PC-3 (cell line): ENCODE measurements at regions not wholly inside any gene's neighbourhood (a gene's known extent, or its start where the extent isn't known, plus 50 kb on each side); places are given as distances from the start of the nearest gene placed in this dataset.
"Not testable (repeated sequence)": the region's sequence is repeated elsewhere in the genome, so short reads cannot be mapped to it uniquely, and the experiment has no call there.

ENCODE experiments used
- ATAC-seq: fragments of 200-7000 bp; cut with Tn5 transposase; 2 replicates; pipeline ENCODE4 v1.9.1; 2020; ENCODE audit warnings: mild to moderate bottlenecking, moderate library complexity
- BruUV-seq: library from RNA; stranded (reverse); fragments of 400-500 nt; replicated peaks from 2 replicates; lab custom pipeline; 2021; lab: Mats Ljungman, UMichigan
- CTCF ChIA-PET: fragments of 300-600 bp; sonication (Branson Sonifier 250); formaldehyde crosslinking; loops from one replicate; lab custom pipeline; 2022; ENCODE audit warnings: antibody characterized with exemption; lab: Charles Lee
- POLR2A ChIA-PET: fragments of 300-600 bp; sonication (Branson Sonifier 250); formaldehyde crosslinking; loops from one replicate; lab custom pipeline; 2022; ENCODE audit warnings: antibody characterized with exemption; ENCODE audit not compliant: unreplicated experiment; lab: Charles Lee
- DNase-seq: peaks from one replicate; pipeline ENCODE4 v3.0.0-alpha.2; 2015
- H2AFZ ChIP-seq: fragments of 300-600 bp; sonication (generic); 2 replicates; pipeline ENCODE4 v1.6.0; 2016; ENCODE audit warnings: antibody characterized with exemption, low read length
- H3F3A ChIP-seq: fragments of 300-600 bp; sonication (generic); one replicate; pipeline ENCODE4 v1.6.0; 2017; ENCODE audit warnings: antibody characterized with exemption, low read length, control low read depth, mild to moderate bottlenecking; ENCODE audit not compliant: unreplicated experiment
- H3K27ac ChIP-seq: fragments of 300-600 bp; sonication (generic); 2 replicates; pipeline ENCODE4 v1.5.1; 2016; ENCODE audit warnings: mild to moderate bottlenecking, low read length
- H3K27me3 ChIP-seq: fragments of 300-600 bp; sonication (generic); 2 replicates; pipeline ENCODE4 v1.6.1; 2016; ENCODE audit warnings: low read length, mixed read lengths
- H3K36me3 ChIP-seq: fragments of 300-600 bp; sonication (generic); 2 replicates; pipeline ENCODE4 v1.6.1; 2016; ENCODE audit warnings: low read depth, mixed run types, low read length, mixed read lengths
- H3K4me1 ChIP-seq: fragments of 300-600 bp; sonication (generic); 2 replicates; pipeline ENCODE4 v1.5.1; 2016; ENCODE audit warnings: low read length; ENCODE audit not compliant: insufficient read depth
- H3K4me2 ChIP-seq: fragments of 300-600 bp; sonication (generic); 2 replicates; pipeline ENCODE4 v1.6.0; 2016; ENCODE audit warnings: low read length
- H3K4me3 ChIP-seq: fragments of 300-600 bp; sonication (generic); 2 replicates; pipeline ENCODE4 v1.5.1; 2016; ENCODE audit warnings: mild to moderate bottlenecking, low read length, mixed read lengths
- H3K79me2 ChIP-seq: fragments of 300-600 bp; sonication (generic); 2 replicates; pipeline ENCODE4 v1.6.1; 2017; ENCODE audit warnings: low read length, mixed read lengths
- H3K9ac ChIP-seq: fragments of 300-600 bp; sonication (generic); 2 replicates; pipeline ENCODE4 v1.6.0; 2016; ENCODE audit warnings: mild to moderate bottlenecking, low read length
- H3K9me2 ChIP-seq: fragments of 300-600 bp; sonication (generic); replicated peaks from 2 replicates; pipeline ENCODE4 v1.6.1; 2016; ENCODE audit warnings: mixed run types, low read length, mixed read lengths
- H3K9me3 ChIP-seq: fragments of 300-600 bp; sonication (generic); 2 replicates; pipeline ENCODE4 v1.6.1; 2016; ENCODE audit warnings: low read length, mixed read lengths
- H4K20me1 ChIP-seq: fragments of 300-600 bp; sonication (generic); 2 replicates; pipeline ENCODE4 v1.6.1; 2016; ENCODE audit warnings: low read length, mixed read lengths
- EZH2 ChIP-seq: fragments of 300-600 bp; sonication (generic); IDR thresholded peaks from one replicate; pipeline ENCODE4 v1.6.1; 2017; ENCODE audit warnings: antibody characterized with exemption, mild to moderate bottlenecking, low read length; ENCODE audit not compliant: unreplicated experiment
- EZH2phosphoT487 ChIP-seq: fragments of 300-600 bp; sonication (generic); IDR thresholded peaks from 2 replicates; pipeline ENCODE4 v1.6.1; 2018; ENCODE audit warnings: mild to moderate bottlenecking, antibody characterized with exemption, low read length, borderline replicate concordance
- intact Hi-C: fragments of 100-400 bp; cut with micrococcal nuclease; formaldehyde crosslinking; loops from 2 replicates; pipeline ENCODE4 v1.9.0; 2023
- TF ChIP-seq, protein P1 (sequence below): fragments of 300-600 bp; sonication (generic); conservative IDR thresholded peaks from 2 replicates; pipeline ENCODE4 v1.5.1; 2017; ENCODE audit warnings: antibody characterized with exemption, low read depth, mild to moderate bottlenecking, low read length

DNA sequence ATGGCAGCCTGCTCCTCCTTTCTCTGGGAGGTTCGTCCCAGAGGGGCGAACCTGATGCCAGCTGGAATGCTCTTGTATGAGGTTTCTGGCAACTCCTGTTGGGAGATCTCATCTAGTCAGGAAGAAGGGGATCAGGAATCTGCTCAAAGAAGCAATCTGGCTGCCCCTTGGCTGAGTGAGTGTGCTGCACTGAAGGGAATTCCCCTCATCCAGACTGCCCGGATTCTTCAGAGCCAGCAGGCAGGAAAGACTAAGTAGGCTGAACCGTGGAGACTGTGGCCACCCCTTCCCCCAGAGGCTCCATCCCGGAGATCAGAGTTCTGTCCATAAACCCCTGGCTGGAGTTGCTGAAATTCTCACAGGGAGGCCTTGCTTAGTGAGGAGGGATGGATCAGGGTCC lies 476.0 kb downstream of the CSNK1G3 start:
- Histone ChIP-seq H3K27me3 (no peaks in the 10 kb centered on the region), H3F3A (no peaks in the 10 kb centered on the region), H3K36me3 (no peaks in the 10 kb centered on the region), H3K9ac (no peak overlapping the region), H3K27ac (no peak overlapping the region), H3K9me3 (no peaks in the 10 kb centered on the region), H4K20me1 (no peaks in the 10 kb centered on the region), H3K4me3 (no peak overlapping the region), H3K4me1 (no peaks in the 10 kb centered on the region), H3K79me2 (no peaks in the 10 kb centered on the region), H3K4me2 (no peak overlapping the region), H2AFZ (no peak overlapping the region), H3K9me2 (no peaks in the 10 kb centered on the region)
- TF ChIP-seq, protein P1, sequence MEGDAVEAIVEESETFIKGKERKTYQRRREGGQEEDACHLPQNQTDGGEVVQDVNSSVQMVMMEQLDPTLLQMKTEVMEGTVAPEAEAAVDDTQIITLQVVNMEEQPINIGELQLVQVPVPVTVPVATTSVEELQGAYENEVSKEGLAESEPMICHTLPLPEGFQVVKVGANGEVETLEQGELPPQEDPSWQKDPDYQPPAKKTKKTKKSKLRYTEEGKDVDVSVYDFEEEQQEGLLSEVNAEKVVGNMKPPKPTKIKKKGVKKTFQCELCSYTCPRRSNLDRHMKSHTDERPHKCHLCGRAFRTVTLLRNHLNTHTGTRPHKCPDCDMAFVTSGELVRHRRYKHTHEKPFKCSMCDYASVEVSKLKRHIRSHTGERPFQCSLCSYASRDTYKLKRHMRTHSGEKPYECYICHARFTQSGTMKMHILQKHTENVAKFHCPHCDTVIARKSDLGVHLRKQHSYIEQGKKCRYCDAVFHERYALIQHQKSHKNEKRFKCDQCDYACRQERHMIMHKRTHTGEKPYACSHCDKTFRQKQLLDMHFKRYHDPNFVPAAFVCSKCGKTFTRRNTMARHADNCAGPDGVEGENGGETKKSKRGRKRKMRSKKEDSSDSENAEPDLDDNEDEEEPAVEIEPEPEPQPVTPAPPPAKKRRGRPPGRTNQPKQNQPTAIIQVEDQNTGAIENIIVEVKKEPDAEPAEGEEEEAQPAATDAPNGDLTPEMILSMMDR = no peak
- TF ChIP-seq EZH2 = no peak
- no peak for TF ChIP-seq EZH2phosphoT487
- DNase-seq (no peak), ATAC-seq (no peak)
- ChIA-PET CTCF (no interaction called here), POLR2A (no interaction called here)
- BruUV-seq = no TSS peak
- intact Hi-C loops = no loop called here

DNA sequence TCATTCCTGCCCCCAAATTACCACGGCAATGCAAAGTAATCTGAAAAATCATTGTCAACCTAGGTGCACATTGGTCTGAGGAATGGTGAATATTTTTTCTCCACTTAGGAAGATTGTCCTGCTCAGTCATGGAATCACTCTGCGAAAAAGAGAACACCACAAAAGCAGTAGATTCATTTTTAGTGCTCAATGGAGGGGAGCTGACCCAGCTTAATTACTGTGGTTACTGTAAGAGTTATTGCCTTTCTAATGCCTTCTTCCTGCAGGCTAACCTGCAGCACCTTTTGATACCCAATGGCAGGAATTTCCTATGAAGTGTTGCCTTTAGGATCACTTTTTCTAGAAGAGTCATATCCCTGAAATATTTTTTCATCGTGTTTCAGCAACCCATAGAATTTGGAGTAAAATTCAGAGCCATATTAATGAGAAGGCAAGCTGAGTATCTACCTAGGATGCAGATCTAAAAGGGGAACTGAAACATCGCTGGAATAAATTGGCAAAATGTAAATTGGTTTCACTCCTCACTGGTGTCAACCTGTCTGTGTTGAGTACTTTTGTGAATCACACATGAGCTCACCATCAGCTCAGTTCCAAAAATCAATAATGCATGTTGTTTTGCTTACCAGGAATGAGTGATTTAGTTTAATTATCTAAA lies 464.5 kb downstream of the CSNK1G3 start:
- no peaks in the 10 kb centered on the region for H3K4me1 ChIP-seq
- H3F3A ChIP-seq = no peaks in the 10 kb centered on the region
- BruUV-seq = no TSS peak
- no peaks in the 10 kb centered on the region for H3K79me2 ChIP-seq
- TF ChIP-seq, protein P1 = no peak
- TF ChIP-seq EZH2phosphoT487 (no peak), EZH2 (no peak)
- POLR2A ChIA-PET = no interaction called here
- ATAC-seq = no peak
- H3K27me3 ChIP-seq = no peaks in the 10 kb centered on the region
- no peaks in the 10 kb centered on the region for H3K36me3 ChIP-seq
- H2AFZ ChIP-seq = no peak overlapping the region
- no peak for DNase-seq
- no peak overlapping the region for H3K27ac ChIP-seq
- H3K9me2 ChIP-seq = no peaks in the 10 kb centered on the region
- no peak overlapping the region for H3K4me2 ChIP-seq
- no peaks in the 10 kb centered on the region for H3K9me3 ChIP-seq
- H4K20me1 ChIP-seq = no peaks in the 10 kb centered on the region
- H3K4me3 ChIP-seq = no peak overlapping the region
- CTCF ChIA-PET = no interaction called here
- H3K9ac ChIP-seq = no peak overlapping the region
- intact Hi-C loops = no loop called here

DNA sequence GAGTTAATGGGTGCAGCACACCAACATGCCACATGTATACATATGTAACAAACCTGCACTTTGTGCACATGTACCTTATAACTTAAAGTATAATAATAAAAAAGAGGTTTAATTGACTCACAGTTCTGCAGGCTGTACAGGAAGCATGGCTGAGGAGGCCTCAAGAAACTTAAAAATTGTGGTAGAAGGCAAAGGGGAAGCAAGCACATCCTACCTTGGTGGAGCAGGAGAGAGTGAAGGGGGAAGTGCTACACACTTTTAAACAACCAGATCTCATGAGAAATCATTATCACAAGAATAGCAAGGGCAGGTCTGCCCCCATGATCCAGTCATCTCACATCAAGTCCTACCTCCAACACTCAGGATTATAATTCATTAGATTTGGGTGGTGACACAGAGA lies 463.5 kb downstream of the CSNK1G3 start:
- H3K4me3 ChIP-seq, POLR2A ChIA-PET, H3K27me3 ChIP-seq, H3K9me2 ChIP-seq, DNase-seq, H4K20me1 ChIP-seq, H3K9ac ChIP-seq, H3K9me3 ChIP-seq, ATAC-seq, H3F3A ChIP-seq, BruUV-seq, H3K27ac ChIP-seq, CTCF ChIA-PET, intact Hi-C loops, H3K79me2 ChIP-seq, H3K4me2 ChIP-seq, H3K36me3 ChIP-seq, H2AFZ ChIP-seq, H3K4me1 ChIP-seq: not testable (repeated sequence)
